ENCODE measurements at regions not wholly inside any gene's neighbourhood (a gene's known extent, or its start where the extent isn't known, plus 50 kb on each side); places are given as distances from the start of the nearest gene placed in this dataset.
A peak's percentile ranks its signal among the peaks of the same experiment; 100 is the strongest.

DNA sequence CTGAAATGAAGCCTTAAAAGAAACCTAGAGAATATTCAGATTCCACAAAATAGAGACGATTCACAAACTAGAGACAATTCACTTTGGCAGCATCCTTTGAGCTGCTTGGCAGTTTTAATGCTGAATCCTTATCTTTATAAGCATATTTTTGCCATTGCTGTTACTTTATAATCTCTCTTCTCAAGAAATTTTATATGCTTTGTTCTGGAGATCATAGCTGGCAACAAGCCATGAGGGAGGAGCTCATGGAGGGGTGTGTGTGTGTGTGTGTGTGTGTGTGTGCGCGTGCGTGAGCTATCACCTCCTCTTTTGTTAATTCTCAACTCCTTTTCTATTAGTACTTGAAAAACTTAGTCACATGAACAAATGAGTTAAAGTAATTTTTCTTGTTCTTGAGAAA is 495.0 kb upstream of the RGMA start:
- 67 to 83% methylated on average over 4 of the region's 4 CpGs for WGBS, 2 donors
- Histone ChIP-seq H3K36me3 (no peaks in the 10 kb centered on the region), H3K4me3 (no peak overlapping the region), H3K27me3 (no peaks in the 10 kb centered on the region), H3K4me1 (no peaks in the 10 kb centered on the region), H3K27ac (no peak overlapping the region), H3K9me3 (no peaks in the 10 kb centered on the region)
- no peak for DNase-seq
- intact Hi-C loops (cut with DNase I) = no loop called here
- TF ChIP-seq POLR2A (IDR thresholded peaks at IDR 0.05) = no peak
- TF ChIP-seq, protein P1, sequence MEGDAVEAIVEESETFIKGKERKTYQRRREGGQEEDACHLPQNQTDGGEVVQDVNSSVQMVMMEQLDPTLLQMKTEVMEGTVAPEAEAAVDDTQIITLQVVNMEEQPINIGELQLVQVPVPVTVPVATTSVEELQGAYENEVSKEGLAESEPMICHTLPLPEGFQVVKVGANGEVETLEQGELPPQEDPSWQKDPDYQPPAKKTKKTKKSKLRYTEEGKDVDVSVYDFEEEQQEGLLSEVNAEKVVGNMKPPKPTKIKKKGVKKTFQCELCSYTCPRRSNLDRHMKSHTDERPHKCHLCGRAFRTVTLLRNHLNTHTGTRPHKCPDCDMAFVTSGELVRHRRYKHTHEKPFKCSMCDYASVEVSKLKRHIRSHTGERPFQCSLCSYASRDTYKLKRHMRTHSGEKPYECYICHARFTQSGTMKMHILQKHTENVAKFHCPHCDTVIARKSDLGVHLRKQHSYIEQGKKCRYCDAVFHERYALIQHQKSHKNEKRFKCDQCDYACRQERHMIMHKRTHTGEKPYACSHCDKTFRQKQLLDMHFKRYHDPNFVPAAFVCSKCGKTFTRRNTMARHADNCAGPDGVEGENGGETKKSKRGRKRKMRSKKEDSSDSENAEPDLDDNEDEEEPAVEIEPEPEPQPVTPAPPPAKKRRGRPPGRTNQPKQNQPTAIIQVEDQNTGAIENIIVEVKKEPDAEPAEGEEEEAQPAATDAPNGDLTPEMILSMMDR (IDR thresholded peaks at IDR 0.05) = no peak

DNA sequence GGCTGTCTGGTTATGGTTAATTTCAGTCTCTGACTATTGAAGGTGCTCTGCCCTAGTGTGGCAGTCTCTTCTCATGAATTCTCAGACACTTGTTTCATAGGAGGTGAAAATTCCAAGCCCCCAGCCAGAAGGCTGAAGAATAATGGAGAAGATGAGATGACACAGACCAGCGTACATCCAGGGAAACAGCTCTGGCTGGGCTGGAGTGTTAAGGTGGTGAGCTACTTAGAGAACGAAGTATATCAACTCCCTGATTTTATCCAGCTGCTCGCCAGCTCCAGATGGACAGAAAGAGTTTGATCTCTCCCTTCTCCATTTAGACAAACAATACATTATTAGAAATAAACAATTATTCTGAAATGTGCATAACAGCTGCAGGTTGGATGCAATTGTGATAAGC is 494.5 kb upstream of the RGMA start:
- intact Hi-C loops (cut with DNase I) = no loop called here
- TF ChIP-seq POLR2A (IDR thresholded peaks at IDR 0.05) = no peak
- TF ChIP-seq, protein P1 (IDR thresholded peaks at IDR 0.05) = no peak
- no peak for DNase-seq

DNA sequence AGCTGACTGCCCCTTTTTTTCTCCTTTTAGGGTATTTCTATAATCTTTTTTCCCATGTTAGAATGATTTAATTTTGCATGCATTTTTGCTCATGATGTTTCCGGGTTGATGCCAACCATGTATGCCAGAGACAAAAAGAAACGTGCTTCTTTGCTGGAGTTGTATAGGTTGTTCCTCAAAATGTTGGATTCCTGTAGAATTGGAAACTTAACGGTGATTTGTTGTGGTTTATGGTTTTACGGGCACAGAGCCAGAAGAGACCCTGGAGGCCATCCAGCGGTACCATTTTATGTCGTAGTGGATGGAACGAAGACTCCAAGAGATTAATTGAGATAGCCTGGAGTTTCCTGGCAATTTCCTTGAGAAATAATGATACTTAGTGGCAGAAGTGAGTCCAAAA is 481.5 kb upstream of the RGMA start:
- TF ChIP-seq POLR2A (IDR thresholded peaks at IDR 0.05) = no peak
- TF ChIP-seq, protein P1 (IDR thresholded peaks at IDR 0.05) = no peak
- DNase-seq = no peak
- Histone ChIP-seq H3K9me3 (no peaks in the 10 kb centered on the region), H3K27ac (no peak overlapping the region), H3K36me3 (no peaks in the 10 kb centered on the region), H3K27me3 (no peaks in the 10 kb centered on the region), H3K4me1 (peaks cover 0 to 20% (median 5%) of the 10 kb centered on the region in 3 donors), H3K4me3 (no peak overlapping the region)
- intact Hi-C loops (cut with DNase I) = no loop called here
- 80 to 87% methylated on average over 7 of the region's 7 CpGs for WGBS, 2 donors

More for the DNA sequence above, 494.5 kb upstream of the RGMA start:
- Histone ChIP-seq H3K4me3 (no peak overlapping the region), H3K27ac (no peak overlapping the region), H3K27me3 (no peaks in the 10 kb centered on the region), H3K4me1 (no peaks in the 10 kb centered on the region), H3K9me3 (no peaks in the 10 kb centered on the region), H3K36me3 (no peaks in the 10 kb centered on the region)
- 60 to 63% methylated on average over 3 of the region's 3 CpGs for WGBS, 2 donors

DNA sequence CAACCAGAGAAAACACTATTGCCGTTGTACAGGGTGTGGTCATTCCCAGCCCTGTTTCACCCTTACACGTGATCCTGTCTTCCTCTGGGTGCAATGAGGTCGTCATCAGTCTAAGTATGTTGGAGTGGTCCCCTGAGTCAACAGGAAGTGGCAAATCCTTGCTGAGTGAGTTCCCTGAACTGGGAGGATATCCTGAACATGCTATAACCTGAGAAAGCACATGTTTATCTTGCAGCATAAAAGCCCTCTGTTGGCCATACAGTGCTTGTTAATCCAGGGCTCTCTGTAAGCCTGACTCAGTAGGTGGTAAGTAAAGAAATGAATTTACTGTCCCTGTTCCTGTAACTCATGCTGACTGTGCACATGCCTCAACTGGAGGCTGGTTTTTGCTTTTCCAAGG is 477.8 kb upstream of the RGMA start:
- Histone ChIP-seq H3K4me1 (peaks cover 0 to 42% (median 9%) of the 10 kb centered on the region in 3 donors), H3K4me3 (no peak overlapping the region), H3K36me3 (no peaks in the 10 kb centered on the region), H3K27me3 (no peaks in the 10 kb centered on the region), H3K27ac (peak overlapping the region; percentile 46 to 79 (median 69)), H3K9me3 (no peaks in the 10 kb centered on the region)
- intact Hi-C loops (cut with DNase I) = loop anchor here (10.0 kb wide), 1 partner anchor 82 kb away; no protein-coding TSS in a partner anchor
- no peak for TF ChIP-seq POLR2A (IDR thresholded peaks at IDR 0.05)
- TF ChIP-seq, protein P1 (IDR thresholded peaks at IDR 0.05) = peak in 2 of 6 experiments; percentile 56 to 63
- no peak for DNase-seq
- 29 to 60% methylated on average over 3 of the region's 3 CpGs for WGBS, 2 donors

DNA sequence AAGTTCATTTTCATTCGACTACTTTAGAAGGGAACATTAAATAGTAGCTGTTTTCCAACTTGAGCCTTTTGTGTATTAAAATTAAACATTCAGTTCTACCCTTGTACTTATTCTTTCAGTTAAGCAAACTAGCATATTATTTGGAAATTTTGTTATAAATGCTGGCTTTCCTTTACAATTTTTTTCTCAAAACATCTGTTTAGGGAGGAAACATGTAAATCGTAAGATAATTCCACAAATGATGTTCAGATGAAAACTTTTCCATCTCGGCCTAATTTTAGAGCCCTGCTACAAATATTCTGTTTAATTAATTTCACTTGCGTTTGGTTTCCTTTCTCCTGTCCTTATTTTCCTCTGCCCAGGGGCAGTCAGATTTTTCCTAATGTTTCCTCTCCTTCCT is 476.2 kb upstream of the RGMA start:
- Histone ChIP-seq H3K4me3 (no peak overlapping the region), H3K36me3 (no peaks in the 10 kb centered on the region), H3K27me3 (no peaks in the 10 kb centered on the region), H3K9me3 (no peaks in the 10 kb centered on the region), H3K4me1 (peaks cover 0 to 42% (median 9%) of the 10 kb centered on the region in 3 donors), H3K27ac (peak overlapping the region in 3 of 4 donors; percentile 31 to 79 (median 68))
- no peak for DNase-seq
- 59 to 82% methylated on average over 4 of the region's 4 CpGs for WGBS, 2 donors
- TF ChIP-seq, protein P1 (IDR thresholded peaks at IDR 0.05) = no peak
- TF ChIP-seq POLR2A (IDR thresholded peaks at IDR 0.05) = no peak
- intact Hi-C loops (cut with DNase I) = loop anchor here (10.0 kb wide), 1 partner anchor 80 kb away; no protein-coding TSS in a partner anchor
